HG03378 (cell line): ENCODE measurements at regions not wholly inside any gene's neighbourhood (a gene's known extent, or its start where the extent isn't known, plus 50 kb on each side); places are given as distances from the start of the nearest gene placed in this dataset.
"Not testable (repeated sequence)": the region's sequence is repeated elsewhere in the genome, so short reads cannot be mapped to it uniquely, and the experiment has no call there.

Experiments used
- ATAC-seq: cut with Tn5 transposase; IDR thresholded peaks from one replicate; pipeline ENCODE4 v1.9.1; 2021; ENCODE audit warnings: mild to moderate bottlenecking, moderate library complexity; ENCODE audit not compliant: unreplicated experiment

- ATAC-seq = no peak
Observed at GRCh38 chr6:121593011-121593641, 157.7 kb downstream of the GJA1 start.

GRCh38 chr6:121594053-121594452 is 158.6 kb downstream of the GJA1 start:
- no peak for ATAC-seq

DNA sequence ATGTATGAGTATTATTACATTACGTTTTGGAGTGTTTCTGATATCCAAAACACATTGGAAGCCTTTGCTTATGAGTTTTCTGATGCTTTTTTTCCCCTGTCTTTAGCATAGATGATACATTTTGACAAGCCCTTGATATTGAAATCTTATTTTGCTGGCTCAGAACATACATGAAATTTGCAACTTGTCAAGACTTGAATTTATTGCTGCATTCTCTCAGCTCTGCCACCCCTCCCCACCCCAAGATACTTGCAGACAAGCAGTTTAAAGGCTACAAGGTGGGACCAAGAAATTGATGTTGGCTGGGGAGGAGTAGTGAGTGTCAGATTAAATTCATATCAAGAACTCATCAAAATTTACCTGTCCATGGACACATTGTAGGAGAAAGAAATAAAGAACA is 160.2 kb downstream of the GJA1 start:
- ATAC-seq = no peak

GRCh38 chr6:121596441-121596840 is 161.0 kb downstream of the GJA1 start:
- no peak for ATAC-seq

DNA sequence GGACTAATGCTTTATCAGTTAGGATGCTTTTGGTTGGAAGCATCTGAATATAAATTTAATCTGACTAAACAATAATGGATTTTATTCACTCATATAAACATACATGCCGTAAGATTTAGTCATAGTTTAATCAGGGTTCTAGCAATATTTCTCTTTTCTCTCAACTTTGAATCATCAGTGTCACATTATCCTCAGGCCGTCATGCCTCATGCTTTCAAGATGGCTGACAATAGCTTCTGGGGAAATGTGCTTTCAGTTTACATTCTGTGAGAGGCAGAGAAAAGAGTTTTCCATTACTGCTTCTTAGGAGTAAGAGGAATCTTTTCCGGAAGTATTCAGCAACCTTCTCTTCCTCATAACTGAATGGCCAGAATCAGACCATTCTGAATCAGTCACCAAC is 162.2 kb downstream of the GJA1 start:
- ATAC-seq = no peak

DNA sequence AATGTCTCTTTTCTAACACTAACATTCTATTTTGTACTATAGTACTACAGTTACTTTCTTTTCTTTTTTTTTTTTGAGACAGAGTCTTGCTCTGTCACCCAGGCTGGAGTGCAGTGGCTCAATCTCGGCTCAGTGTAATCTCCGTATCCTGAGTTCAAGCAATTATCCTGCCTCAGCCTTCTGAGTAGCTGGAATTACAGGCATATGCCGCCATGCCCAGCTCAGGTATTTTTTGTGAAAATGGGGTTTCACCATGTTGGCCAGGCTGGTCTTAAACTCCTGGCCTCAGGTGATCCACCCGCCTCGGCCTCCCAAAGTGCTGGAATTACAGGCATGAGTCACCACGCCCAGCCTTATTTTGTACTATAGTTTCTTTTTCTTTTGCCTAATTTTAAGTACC is 163.9 kb downstream of the GJA1 start:
- not testable (repeated sequence) for ATAC-seq

DNA sequence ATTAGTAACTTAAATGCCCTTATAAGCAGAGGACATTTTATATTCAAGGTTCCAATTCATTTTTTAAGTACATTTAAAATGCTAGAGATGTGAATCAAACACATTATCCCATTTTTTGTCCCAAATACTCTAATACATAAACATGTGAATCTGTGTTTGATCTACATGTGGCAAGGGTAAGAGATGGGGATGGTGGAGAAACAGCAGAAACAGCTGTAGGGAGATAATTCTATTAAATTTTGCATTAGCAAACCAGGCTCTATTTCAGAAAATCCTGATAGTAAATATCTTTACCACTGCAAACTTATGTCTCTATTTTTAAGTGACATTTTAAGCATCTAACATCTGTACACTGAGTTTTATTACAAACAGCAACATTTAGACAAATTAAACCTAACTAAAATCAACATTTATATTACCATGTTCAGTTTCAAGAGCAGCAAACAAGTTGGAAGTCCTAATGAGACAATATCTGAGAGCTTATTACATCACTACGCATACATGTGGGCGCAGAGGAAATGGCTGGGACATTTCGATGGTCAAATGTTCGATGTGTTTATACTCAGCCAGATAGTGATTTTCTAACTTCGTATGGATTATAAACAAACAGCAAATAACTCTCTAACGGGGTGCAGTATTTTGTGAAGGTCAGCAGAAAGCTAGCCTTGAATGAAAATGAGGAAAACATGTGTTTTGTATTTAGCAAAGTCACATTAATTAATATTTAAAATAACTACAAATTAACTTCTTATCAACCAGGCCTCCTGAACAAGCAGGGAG is 165.1 kb downstream of the GJA1 start:
- no peak for ATAC-seq

- ATAC-seq = no peak
Observed at GRCh38 chr6:121603486-121603885, 168.0 kb downstream of the GJA1 start.

GRCh38 chr6:121607721-121608120 is 172.3 kb downstream of the GJA1 start:
- ATAC-seq = no peak

DNA sequence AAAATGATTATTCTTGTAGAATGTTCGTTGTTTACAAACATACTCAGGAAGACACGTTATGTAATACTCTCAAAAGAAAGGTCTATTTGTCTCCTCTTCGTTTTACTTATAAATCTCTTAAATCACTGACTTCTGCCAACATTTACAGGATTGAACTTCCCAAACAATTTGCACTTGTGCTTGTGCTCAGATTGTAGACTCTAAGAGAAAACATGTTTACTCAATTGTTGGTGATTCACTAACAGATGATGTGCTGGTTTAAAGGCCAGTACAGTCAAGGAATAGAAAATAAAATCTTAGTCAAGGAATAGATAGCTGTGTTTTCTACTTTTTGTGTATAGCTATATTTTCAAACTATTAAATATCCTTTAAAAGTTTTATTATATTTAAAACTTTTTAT is 172.8 kb downstream of the GJA1 start:
- no peak for ATAC-seq

DNA sequence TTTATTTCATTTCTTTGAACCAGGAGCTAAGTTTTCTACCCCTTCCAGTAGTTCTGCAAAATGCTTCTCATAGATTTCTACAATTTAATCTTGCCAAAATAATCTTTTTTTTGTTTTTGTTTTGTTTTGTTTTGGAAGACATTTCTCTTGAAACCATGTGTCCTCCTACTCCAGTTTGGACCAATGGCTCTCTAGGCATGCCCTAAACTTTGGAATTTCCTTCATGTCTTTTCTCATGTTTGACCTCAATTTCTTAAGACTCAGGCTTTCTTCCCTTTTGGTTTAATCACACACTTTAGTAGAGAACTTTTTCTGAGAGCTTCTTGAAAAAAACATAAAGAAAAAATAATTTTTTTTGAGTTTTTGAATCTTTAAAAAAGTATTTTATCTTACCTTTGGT is 173.8 kb downstream of the GJA1 start:
- no peak for ATAC-seq

GRCh38 chr6:121612927-121613326 is 177.5 kb downstream of the GJA1 start:
- no peak for ATAC-seq

- no peak for ATAC-seq
Observed at GRCh38 chr6:121614115-121614514, 178.7 kb downstream of the GJA1 start.

GRCh38 chr6:121615493-121615892 is 180.0 kb downstream of the GJA1 start:
- ATAC-seq = no peak

- no peak for ATAC-seq
Observed at GRCh38 chr6:121616406-121616805, 181.0 kb downstream of the GJA1 start.

DNA sequence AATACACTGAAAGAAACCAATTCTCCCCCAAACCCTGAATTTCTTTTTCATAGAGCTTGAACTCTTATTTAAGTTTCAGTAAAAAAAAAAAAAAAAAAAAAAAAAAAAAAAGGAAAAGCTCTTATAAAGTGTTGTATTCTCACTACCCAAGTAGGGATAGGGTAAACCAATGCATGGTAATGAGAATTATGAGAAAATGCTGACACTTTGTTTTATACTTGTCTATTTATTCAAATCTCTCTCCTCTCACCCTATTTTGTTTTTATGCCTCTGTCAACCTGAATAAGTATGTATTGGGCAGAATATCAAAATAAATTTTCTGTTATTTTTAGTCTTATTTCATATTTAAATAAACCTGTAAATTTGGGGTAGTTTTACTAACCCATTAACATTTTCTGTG is 181.9 kb downstream of the GJA1 start:
- no peak for ATAC-seq

DNA sequence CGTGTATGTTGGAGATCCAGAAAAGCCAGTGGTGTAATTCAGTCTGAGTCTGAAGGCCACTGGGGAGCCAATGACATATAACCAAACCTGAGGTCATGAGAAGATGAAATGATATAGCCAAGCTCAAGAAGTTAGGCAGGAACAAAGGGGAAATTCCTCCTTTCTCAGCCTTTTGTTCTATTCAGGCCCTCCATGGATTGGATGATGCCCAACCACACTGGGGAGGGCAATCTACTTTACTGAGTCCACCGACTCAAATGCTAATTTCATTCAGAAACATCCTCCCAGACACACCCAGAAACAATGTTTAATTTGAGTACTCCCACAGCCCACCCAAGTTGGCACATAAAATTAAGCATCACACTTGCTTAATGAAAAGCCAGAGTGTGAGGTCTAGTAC is 183.6 kb downstream of the GJA1 start:
- no peak for ATAC-seq

GRCh38 chr6:121619987-121620740 is 184.7 kb downstream of the GJA1 start:
- no peak for ATAC-seq

- no peak for ATAC-seq
Observed at GRCh38 chr6:121627761-121628160, 192.3 kb downstream of the GJA1 start.

DNA sequence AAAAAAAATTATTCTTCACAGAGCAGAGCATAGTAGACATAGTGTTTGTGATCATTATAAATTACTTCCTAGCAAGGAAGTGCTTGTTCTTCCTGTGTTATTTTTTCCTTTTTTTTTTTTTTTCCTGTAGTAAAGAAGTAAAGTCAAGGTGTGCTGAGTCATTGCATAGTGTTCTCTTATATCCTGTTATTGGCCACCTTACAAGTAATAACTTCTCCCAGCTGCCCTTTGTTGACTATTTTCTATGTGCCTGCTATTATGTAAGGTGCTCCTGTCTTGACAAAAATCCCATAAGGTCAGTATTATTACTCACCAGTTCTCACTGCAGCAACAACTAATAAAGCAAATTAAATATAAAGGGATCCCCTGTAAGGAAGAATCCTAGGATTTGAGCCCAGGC is 195.3 kb downstream of the GJA1 start:
- ATAC-seq = no peak

- not testable (repeated sequence) for ATAC-seq
Observed at GRCh38 chr6:121631752-121632151, 196.3 kb downstream of the GJA1 start.

- ATAC-seq = no peak
Observed at GRCh38 chr6:121633309-121633708, 197.9 kb downstream of the GJA1 start.
